DMS53 treated with DMSO at 0.1 percent for 48 hours (cell line): ENCODE measurements at regions not wholly inside any gene's neighbourhood (a gene's known extent, or its start where the extent isn't known, plus 50 kb on each side); places are given as distances from the start of the nearest gene placed in this dataset.

Experiments
- DNase-seq: peaks from one replicate; lab custom pipeline; 2025; ENCODE audit not compliant: unreplicated experiment; lab: John Stamatoyannopoulos, UW

DNA sequence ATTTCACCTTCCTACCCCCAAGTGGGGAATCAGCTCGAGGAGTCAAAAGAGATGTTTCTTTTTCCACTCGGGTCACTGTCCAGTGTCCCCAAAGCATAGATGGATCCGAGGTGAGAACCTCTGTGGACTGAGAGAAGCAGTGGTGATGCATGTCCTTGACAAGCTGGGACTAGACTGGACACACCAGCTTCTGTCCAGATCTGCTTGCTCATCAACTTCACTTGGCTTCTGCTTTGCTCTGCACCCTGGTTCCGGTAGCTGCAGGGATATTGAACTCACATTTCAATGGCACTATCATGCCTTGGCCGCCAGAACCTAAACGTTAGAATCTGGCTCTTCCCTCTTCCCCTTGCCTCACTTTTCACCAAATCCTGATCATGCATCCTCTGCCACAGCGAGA lies 50.3 kb upstream of the CXCL12 start:
- DNase-seq, result no peak

DNA sequence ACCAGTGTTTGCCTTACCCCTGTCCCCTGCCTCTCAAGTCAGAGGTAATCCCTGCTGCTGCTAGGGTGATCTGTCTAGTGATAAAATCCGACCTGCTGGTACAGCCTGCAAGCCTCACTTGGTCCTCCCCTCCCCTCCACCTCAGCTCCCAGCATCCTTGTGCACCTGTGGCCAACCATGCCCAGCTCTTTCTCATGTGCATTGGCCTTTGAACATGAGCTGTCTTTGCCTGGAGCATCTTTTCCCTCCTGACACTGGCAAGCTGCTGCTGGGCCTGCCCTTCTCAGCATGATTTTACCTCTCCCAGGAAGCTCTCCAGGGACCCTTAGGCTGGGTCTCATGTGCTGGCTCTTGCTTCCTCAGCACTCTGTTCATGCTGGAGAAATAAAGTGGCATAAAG lies 51.3 kb upstream of the CXCL12 start:
- DNase-seq, result no peak

GRCh38 chr10:44437840-44438511 lies 53.1 kb upstream of the CXCL12 start:
- no peak for DNase-seq

DNA sequence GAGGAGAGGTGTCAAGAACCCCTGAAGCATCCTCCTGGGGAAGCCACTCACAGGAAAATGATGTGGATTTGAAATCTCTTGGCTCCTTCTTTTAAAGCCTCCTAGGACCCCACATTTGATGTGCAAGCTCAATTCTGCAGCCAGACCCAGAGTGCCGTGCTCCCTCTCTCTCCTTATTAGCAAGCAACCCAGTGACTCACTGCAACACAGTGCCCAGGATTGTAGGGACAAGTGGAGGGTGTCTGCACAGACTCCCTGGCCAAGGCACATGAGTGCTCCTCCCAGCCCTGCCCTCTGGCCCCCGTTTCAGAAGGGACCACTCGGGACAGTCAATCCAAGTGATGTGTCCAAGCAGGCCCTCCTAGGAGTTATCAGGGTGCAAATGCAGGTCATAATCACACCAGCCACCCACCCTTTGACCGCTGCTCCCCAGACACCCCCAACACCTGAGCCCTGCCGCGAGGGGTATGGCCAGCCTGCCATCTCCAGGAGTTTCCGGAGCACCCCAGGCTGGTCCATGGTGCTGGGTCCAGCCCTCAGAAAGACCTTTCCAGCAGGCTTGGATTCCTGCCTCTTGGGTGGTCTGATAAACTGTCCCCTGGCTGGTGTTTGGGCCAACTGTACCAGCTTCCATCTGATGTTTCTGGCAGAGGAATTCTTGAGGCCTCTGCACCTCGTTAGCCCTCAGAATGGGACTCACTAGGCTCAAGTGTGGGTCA lies 54.5 kb upstream of the CXCL12 start:
- DNase-seq, result no peak

DNA sequence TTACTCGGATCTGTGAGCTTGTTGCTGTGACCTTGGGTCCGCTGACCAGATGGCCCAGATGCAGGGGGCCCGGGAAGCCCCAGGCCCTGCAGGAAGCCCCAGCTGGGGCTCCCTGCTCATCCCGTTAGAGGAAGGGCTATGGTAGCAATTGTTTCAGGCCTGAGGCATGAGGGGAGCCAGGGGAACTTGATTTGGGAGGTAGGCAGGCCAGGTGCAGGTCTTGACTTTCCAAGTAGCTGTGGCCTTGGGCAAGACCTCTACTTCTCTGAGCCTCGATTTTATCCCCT lies 55.0 kb upstream of the CXCL12 start:
- no peak for DNase-seq

- DNase-seq, result no peak
Measured at GRCh38 chr10:44457259-44457658, 72.4 kb upstream of the CXCL12 start.

DNA sequence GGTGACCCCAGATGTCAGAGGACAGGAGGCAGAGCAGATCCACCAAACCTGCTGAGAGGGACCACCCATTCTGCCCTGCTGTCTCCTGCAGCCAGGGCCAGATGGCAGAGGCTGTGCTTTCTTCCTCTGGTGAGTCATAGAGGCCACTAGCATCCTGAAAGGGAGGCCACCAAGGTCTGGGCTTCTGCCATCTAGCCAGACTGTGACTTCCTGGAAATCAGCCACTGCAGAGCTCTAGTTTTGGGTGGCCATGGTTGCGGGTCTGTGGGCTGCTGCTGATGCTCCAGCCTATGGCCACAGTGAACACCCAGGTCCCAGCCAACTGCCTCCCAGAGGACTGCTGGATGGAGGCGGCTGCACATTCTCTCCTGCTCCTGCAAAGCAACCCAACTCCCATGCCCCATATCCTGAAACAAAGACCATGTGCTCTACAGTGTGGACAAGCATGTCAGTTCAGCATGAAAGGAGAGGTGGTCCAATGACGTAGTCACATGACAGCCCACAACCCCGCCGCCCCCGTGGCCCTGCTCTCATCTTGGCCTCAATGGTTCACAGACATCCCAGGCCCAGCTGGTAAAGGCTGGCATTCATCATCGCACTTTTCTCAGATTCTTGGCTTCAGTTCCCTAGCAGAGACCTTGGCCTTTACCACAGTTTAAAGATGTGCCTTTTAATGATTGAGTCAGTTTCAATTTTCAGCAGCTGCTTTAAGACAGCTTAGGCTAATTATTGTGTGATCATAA lies 73.9 kb upstream of the CXCL12 start:
- no peak for DNase-seq

DNA sequence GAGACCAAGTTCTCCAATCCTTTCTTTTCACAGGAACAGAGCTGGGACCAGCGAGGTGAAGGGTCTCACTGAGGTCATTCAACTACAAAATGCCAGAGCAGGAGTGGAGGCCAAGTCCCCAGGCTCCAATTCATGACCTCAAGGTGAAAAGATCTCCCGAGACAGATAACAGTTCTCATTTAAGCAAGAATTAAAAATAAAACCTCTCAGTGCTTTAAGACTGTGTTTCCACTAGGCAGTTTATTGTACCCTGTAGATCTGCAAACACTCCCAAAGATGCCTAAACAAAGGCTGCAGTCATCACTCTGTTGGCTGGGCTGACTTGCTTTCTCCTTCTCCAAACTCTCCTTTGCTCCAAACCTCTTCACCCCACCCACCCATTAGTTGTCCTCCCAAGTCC lies 74.8 kb upstream of the CXCL12 start:
- DNase-seq, result no peak

DNA sequence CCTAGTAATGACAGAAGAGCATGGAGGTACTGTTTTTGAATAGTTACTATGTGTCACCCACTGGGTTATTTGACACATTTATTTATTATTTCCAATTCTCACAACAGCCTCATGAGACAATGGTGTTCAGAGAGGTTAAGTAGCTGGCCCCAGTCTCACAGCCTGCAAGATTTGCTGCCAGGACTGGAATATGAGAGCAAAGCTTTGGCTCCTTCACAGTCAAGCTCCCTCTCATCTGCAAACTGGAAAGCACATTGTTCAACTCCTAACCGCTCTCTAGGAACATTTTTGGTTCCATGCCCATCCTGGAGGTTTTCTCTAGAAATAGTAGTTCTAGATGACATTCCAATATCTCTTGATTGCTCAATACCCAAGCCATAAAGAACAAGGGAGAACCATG lies 75.5 kb upstream of the CXCL12 start:
- no peak for DNase-seq

GRCh38 chr10:44462338-44462914 lies 77.5 kb upstream of the CXCL12 start:
- no peak for DNase-seq

DNA sequence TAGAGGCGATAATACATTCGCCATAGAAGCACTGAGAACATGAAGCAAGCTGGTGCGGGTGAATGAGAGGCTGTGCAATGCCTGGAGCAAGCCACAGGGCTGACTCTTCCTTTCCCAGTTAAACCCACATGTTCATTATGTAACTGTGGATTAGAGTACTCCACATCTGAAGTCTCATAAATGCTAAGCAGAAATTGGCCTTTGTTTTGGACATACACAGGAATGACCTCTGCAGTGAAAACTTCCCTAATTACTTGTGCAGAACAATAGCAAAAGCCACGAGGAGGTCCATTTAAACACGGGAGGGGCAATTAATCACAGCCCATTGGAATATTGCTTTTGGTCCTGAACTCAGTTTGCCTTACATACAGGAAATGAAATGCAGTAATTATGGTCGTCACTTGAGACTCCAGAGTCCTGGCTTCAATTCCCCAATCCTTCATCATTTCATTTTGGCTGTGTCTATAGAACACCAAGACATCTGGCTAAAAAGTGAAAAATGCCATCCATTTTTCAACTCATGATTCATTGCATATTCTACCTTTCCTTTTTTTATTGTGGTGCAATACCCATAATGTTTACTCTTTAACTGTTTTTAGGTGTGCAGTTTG lies 78.7 kb upstream of the CXCL12 start:
- no peak for DNase-seq

GRCh38 chr10:44464503-44464902 lies 79.6 kb upstream of the CXCL12 start:
- DNase-seq, result no peak

DNA sequence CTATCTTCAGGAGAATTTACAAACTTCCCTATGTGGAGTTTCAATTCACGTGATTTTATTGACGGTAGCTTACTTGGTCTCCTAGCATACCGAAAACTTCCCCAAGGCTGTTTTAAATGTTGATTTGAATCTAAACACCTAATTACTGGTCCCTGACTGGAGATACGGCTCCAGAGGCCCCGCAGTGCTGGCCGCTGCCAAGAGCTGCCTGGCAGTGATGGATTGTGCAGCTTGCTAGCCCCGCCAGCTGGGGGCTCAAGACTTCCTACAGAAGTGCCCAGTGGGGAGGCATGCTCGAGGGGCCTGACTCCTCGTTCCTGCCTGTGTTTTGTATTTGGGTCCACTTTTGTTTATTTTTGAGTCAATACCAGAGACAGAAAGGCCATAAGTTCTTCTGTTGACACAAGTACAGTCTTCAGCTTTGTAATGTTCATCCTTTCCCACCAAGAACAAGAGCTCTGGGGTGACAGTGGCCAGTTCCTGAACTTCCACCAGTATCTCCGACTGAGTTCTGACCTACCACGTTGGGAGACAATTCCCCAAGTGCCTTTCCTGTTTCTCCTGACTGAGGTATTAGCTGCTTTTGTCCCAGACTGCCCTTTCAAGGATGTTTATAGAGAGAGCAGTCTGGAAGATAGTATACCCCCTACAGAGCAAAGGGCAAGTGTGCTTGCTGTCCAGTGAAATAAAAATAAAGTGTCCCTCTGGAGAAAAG lies 80.7 kb upstream of the CXCL12 start:
- no peak for DNase-seq

GRCh38 chr10:44466236-44466635 lies 81.3 kb upstream of the CXCL12 start:
- DNase-seq, result no peak

- DNase-seq, result no peak
Measured at GRCh38 chr10:44467090-44467489, 82.2 kb upstream of the CXCL12 start.

GRCh38 chr10:44467900-44468299 lies 83.0 kb upstream of the CXCL12 start:
- DNase-seq, result no peak

- DNase-seq, result no peak
Measured at GRCh38 chr10:44468525-44468924, 83.6 kb upstream of the CXCL12 start.

GRCh38 chr10:44468965-44469364 lies 84.1 kb upstream of the CXCL12 start:
- no peak for DNase-seq

DNA sequence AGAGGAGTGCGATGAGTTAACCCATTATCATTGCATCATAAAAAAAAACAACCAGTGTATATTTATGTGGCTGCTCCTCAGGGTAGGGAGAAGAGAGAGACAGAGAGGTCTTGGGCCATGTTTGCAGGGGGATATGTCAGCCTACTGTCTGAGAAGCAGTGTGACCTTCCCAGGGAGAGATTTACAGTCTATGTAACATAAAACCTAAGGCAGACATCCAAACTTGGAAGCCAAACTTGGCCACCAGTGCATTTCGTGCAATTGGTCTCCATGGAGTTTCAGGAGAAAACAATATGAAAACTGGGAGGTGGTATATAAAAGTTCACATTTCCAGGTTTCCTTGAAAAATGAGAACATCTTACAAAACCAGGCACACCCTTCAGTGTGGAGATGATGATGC lies 85.9 kb upstream of the CXCL12 start:
- DNase-seq, result no peak

GRCh38 chr10:44471410-44471809 lies 86.5 kb upstream of the CXCL12 start:
- DNase-seq, result no peak

- DNase-seq, result no peak
Measured at GRCh38 chr10:44473146-44473545, 88.2 kb upstream of the CXCL12 start.
